Neural progenitor cell (in vitro differentiated cells): ENCODE measurements at regions not wholly inside any gene's neighbourhood (a gene's known extent, or its start where the extent isn't known, plus 50 kb on each side); places are given as distances from the start of the nearest gene placed in this dataset.
A peak's percentile ranks its signal among the peaks of the same experiment; 100 is the strongest.

Experiments
- DNase-seq: peaks from one replicate; pipeline ENCODE4 v3.0.0-alpha.2; 2016; ENCODE audit warnings: low spot score
- H2AFZ ChIP-seq: fragments of 200-600 bp; sonication (generic); replicated peaks from 2 replicates; pipeline ENCODE4 v1.6.1; 2016; ENCODE audit warnings: antibody characterized with exemption
- H3F3A ChIP-seq: fragments of 200-600 bp; sonication (generic); 2 replicates; pipeline ENCODE4 v1.6.1; 2016; ENCODE audit warnings: antibody characterized with exemption, low read depth
- H3K27ac ChIP-seq: fragments of 200-600 bp; sonication (generic); 2 replicates; pipeline ENCODE4 v1.5.1; 2016; ENCODE audit warnings: mild to moderate bottlenecking
- H3K27me3 ChIP-seq: fragments of 200-600 bp; sonication (generic); 2 replicates; pipeline ENCODE4 v1.6.1; 2016; ENCODE audit warnings: mild to moderate bottlenecking, moderate library complexity
- H3K36me3 ChIP-seq: fragments of 200-600 bp; sonication (generic); 2 replicates; pipeline ENCODE4 v1.5.1; 2016
- H3K4me1 ChIP-seq: fragments of 200-600 bp; sonication (generic); 2 replicates; pipeline ENCODE4 v1.6.1; 2016; ENCODE audit warnings: mixed run types
- H3K4me2 ChIP-seq: fragments of 200-600 bp; sonication (generic); 2 replicates; pipeline ENCODE4 v1.6.1; 2016
- H3K4me3 ChIP-seq: fragments of 200-600 bp; sonication (generic); 2 replicates; pipeline ENCODE4 v1.5.1; 2016
- H3K79me2 ChIP-seq: fragments of 200-600 bp; sonication (generic); 2 replicates; pipeline ENCODE4 v1.6.1; 2016; ENCODE audit warnings: low read depth
- H3K9ac ChIP-seq: fragments of 200-600 bp; sonication (generic); 2 replicates; pipeline ENCODE4 v1.6.1; 2016
- H3K9me3 ChIP-seq: fragments of 200-600 bp; sonication (generic); 2 replicates; pipeline ENCODE4 v1.5.1; 2016; ENCODE audit warnings: low read depth
- H4K20me1 ChIP-seq: fragments of 200-600 bp; sonication (generic); 2 replicates; pipeline ENCODE4 v1.6.1; 2016; ENCODE audit warnings: low read depth
- H3K27ac Mint-ChIP-seq: 3 replicates; pipeline ENCODE4 v1.8.0; 2021; ENCODE audit warnings: mixed read lengths
- H3K27me3 Mint-ChIP-seq: 2 replicates; pipeline ENCODE4 v1.8.0; 2022; ENCODE audit warnings: low read depth, mild to moderate bottlenecking, inconsistent platforms, moderate library complexity, mixed read lengths; ENCODE audit not compliant: insufficient read depth
- H3K36me3 Mint-ChIP-seq: 3 replicates; pipeline ENCODE4 v1.8.0; 2021; ENCODE audit warnings: mixed read lengths
- H3K4me1 Mint-ChIP-seq: 3 replicates; pipeline ENCODE4 v1.8.0; 2021; ENCODE audit warnings: mixed read lengths
- H3K4me3 Mint-ChIP-seq: 3 replicates; pipeline ENCODE4 v1.8.0; 2021; ENCODE audit warnings: mild to moderate bottlenecking, moderate library complexity, mixed read lengths
- H3K9me3 Mint-ChIP-seq: 3 replicates; pipeline ENCODE4 v1.8.0; 2020; ENCODE audit warnings: mixed read lengths
- EZH2 ChIP-seq: fragments of 200-600 bp; sonication (generic); IDR thresholded peaks from 2 replicates; pipeline ENCODE4 v1.6.1; 2017; ENCODE audit warnings: antibody characterized with exemption, mild to moderate bottlenecking, moderate library complexity
- EZH2phosphoT487 ChIP-seq: fragments of 200-600 bp; sonication (generic); IDR thresholded peaks from 2 replicates; pipeline ENCODE4 v1.6.1; 2017; ENCODE audit warnings: antibody characterized with exemption
- TF ChIP-seq, protein P1 (sequence below): fragments of 200-600 bp; sonication (generic); IDR thresholded peaks from 2 replicates; pipeline ENCODE4 v1.5.1; 2017; ENCODE audit warnings: antibody characterized with exemption, mild to moderate bottlenecking

GRCh38 chr5:106843812-106844416, 826.8 kb downstream of the EFNA5 start:
- H3K9ac ChIP-seq, result no peak overlapping the region
- no peak overlapping the region for H3K4me2 ChIP-seq
- Mint-ChIP-seq H3K27ac (no peak overlapping the region), H3K4me1 (peaks cover 4% of the 10 kb centered on the region), H3K4me3 (no peak overlapping the region), H3K9me3 (peaks cover 16% of the 10 kb centered on the region), H3K27me3 (no peaks in the 10 kb centered on the region), H3K36me3 (no peaks in the 10 kb centered on the region)
- H3F3A ChIP-seq, result no peaks in the 10 kb centered on the region
- H3K4me1 ChIP-seq, result no peaks in the 10 kb centered on the region
- peak overlapping the region; percentile 61 for H2AFZ ChIP-seq
- H3K79me2 ChIP-seq, result no peaks in the 10 kb centered on the region
- H3K27ac ChIP-seq, result no peak overlapping the region
- DNase-seq, result peak; percentile 14
- TF ChIP-seq, protein P1, sequence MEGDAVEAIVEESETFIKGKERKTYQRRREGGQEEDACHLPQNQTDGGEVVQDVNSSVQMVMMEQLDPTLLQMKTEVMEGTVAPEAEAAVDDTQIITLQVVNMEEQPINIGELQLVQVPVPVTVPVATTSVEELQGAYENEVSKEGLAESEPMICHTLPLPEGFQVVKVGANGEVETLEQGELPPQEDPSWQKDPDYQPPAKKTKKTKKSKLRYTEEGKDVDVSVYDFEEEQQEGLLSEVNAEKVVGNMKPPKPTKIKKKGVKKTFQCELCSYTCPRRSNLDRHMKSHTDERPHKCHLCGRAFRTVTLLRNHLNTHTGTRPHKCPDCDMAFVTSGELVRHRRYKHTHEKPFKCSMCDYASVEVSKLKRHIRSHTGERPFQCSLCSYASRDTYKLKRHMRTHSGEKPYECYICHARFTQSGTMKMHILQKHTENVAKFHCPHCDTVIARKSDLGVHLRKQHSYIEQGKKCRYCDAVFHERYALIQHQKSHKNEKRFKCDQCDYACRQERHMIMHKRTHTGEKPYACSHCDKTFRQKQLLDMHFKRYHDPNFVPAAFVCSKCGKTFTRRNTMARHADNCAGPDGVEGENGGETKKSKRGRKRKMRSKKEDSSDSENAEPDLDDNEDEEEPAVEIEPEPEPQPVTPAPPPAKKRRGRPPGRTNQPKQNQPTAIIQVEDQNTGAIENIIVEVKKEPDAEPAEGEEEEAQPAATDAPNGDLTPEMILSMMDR, result peak; percentile 34
- TF ChIP-seq EZH2, result no peak
- H4K20me1 ChIP-seq, result no peaks in the 10 kb centered on the region
- no peaks in the 10 kb centered on the region for H3K9me3 ChIP-seq
- no peak overlapping the region for H3K4me3 ChIP-seq
- no peaks in the 10 kb centered on the region for H3K27me3 ChIP-seq
- H3K36me3 ChIP-seq, result no peaks in the 10 kb centered on the region

DNA sequence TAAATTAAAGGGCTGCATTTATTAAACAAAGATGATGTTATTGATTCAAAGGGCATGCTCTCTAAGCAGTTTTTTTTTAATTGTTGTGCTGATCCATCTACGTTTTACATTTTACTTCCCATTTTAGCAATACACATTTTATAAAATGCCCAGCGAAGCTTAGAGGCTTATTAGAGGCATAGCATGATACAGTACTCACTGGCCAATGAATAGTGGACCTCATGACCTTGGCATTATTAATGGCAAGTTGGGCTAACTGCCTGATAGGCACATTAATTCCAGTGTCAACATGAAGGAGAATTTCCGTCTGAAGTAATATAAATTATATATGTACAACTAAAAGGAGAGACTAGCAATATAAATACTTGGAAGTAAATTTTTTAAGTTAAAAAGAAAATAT, 837.2 kb downstream of the EFNA5 start:
- H3K4me3 ChIP-seq, result no peak overlapping the region
- Mint-ChIP-seq H3K9me3 (peaks cover 5% of the 10 kb centered on the region), H3K27me3 (no peaks in the 10 kb centered on the region), H3K27ac (no peak overlapping the region), H3K4me1 (no peaks in the 10 kb centered on the region), H3K36me3 (no peaks in the 10 kb centered on the region), H3K4me3 (no peak overlapping the region)
- H3F3A ChIP-seq, result no peaks in the 10 kb centered on the region
- H3K27ac ChIP-seq, result no peak overlapping the region
- H3K9ac ChIP-seq, result no peak overlapping the region
- H3K4me2 ChIP-seq, result no peak overlapping the region
- no peak for DNase-seq
- H3K4me1 ChIP-seq, result no peaks in the 10 kb centered on the region
- TF ChIP-seq EZH2 (no peak), EZH2phosphoT487 (no peak)
- TF ChIP-seq, protein P1, result no peak
- H4K20me1 ChIP-seq, result no peaks in the 10 kb centered on the region
- no peaks in the 10 kb centered on the region for H3K27me3 ChIP-seq
- no peak overlapping the region for H2AFZ ChIP-seq
- no peaks in the 10 kb centered on the region for H3K79me2 ChIP-seq
- no peaks in the 10 kb centered on the region for H3K9me3 ChIP-seq
- no peaks in the 10 kb centered on the region for H3K36me3 ChIP-seq

DNA sequence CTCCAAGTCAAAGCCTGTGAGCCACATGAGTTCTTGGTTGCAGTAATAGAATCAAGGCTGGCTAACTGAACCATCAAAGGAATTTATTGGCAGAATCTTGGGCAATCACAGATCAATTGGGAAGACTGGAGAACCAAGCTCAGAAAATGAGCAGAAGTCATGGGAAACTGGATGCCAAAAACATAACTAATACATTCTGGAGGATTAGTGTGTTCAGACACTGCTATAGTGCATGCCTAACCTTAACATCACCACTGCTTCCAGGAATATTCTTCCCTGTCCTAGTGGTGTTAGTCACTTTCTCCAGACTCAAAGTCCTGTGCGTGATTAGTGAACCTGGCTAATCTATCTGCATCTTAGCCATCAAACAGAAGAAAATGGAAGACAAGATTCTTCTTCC, 843.7 kb downstream of the EFNA5 start:
- Histone ChIP-seq H3K4me2 (no peak overlapping the region), H2AFZ (no peak overlapping the region), H3F3A (no peaks in the 10 kb centered on the region)

More for the DNA sequence above, 843.7 kb downstream of the EFNA5 start:
- Mint-ChIP-seq H3K9me3 (no peaks in the 10 kb centered on the region), H3K27ac (no peak overlapping the region), H3K36me3 (no peaks in the 10 kb centered on the region), H3K4me3 (no peak overlapping the region), H3K27me3 (no peaks in the 10 kb centered on the region), H3K4me1 (no peaks in the 10 kb centered on the region)
- Histone ChIP-seq H3K36me3 (no peaks in the 10 kb centered on the region), H3K27ac (no peak overlapping the region), H3K9ac (no peak overlapping the region), H3K9me3 (no peaks in the 10 kb centered on the region), H3K4me1 (no peaks in the 10 kb centered on the region), H3K79me2 (no peaks in the 10 kb centered on the region), H3K27me3 (no peaks in the 10 kb centered on the region), H3K4me3 (no peak overlapping the region), H4K20me1 (no peaks in the 10 kb centered on the region)
- DNase-seq, result no peak
- TF ChIP-seq, protein P1, result no peak
- TF ChIP-seq EZH2phosphoT487 (no peak), EZH2 (no peak)
